ENCODE measurements at regions not wholly inside any gene's neighbourhood (a gene's known extent, or its start where the extent isn't known, plus 50 kb on each side); places are given as distances from the start of the nearest gene placed in this dataset.

GRCh38 chr5:10858945-10859344 lies 97.9 kb upstream of the DAP start:
- no peaks in the 10 kb centered on the region for H3K9me3 ChIP-seq
- H3K27ac ChIP-seq, result no peak overlapping the region
- no peak overlapping the region for H3K4me3 ChIP-seq
- DNase-seq, result no peak
- H3K4me1 ChIP-seq, result no peaks in the 10 kb centered on the region
- intact Hi-C loops (cut with DNase I; ENCODE audit: low total_unique reads), result no loop called here
- H3K36me3 ChIP-seq, result no peaks in the 10 kb centered on the region
- in situ Hi-C loops (cut with MboI; ENCODE audit: low sequenced_read_pairs in 4 of 4), result no loop called here
- ATAC-seq, result no peak
- no peak for TF ChIP-seq POLR2A (IDR thresholded peaks at IDR 0.05)
- TF ChIP-seq CTCF (IDR thresholded peaks at IDR 0.05 in 4 of 5, conservative IDR thresholded peaks at IDR 0.05 in 1 of 5), result no peak
- H3K27me3 ChIP-seq, result peaks cover 0 to 4% (median 0%) of the 10 kb centered on the region in 3 donors

GRCh38 chr5:10858307-10858706 lies 97.3 kb upstream of the DAP start:
- H3K9me3 ChIP-seq, result no peaks in the 10 kb centered on the region
- no peaks in the 10 kb centered on the region for H3K36me3 ChIP-seq
- H3K4me3 ChIP-seq, result no peak overlapping the region
- no peaks in the 10 kb centered on the region for H3K4me1 ChIP-seq
- peaks cover 0 to 4% (median 0%) of the 10 kb centered on the region in 3 donors for H3K27me3 ChIP-seq
- DNase-seq (no peak), ATAC-seq (no peak)
- H3K27ac ChIP-seq, result no peak overlapping the region
- intact Hi-C loops (cut with DNase I; ENCODE audit: low total_unique reads) (no loop called here), in situ Hi-C loops (cut with MboI; ENCODE audit: low sequenced_read_pairs in 4 of 4) (no loop called here)
- TF ChIP-seq POLR2A (IDR thresholded peaks at IDR 0.05) (no peak), CTCF (IDR thresholded peaks at IDR 0.05 in 4 of 5, conservative IDR thresholded peaks at IDR 0.05 in 1 of 5) (no peak)

- H3K9me3 ChIP-seq, result no peaks in the 10 kb centered on the region
- H3K27me3 ChIP-seq, result peaks cover 0 to 4% (median 0%) of the 10 kb centered on the region in 3 donors
- no peak for DNase-seq
- H3K4me3 ChIP-seq, result no peak overlapping the region
- intact Hi-C loops (cut with DNase I; ENCODE audit: low total_unique reads) (no loop called here), in situ Hi-C loops (cut with MboI; ENCODE audit: low sequenced_read_pairs in 4 of 4) (no loop called here)
- no peaks in the 10 kb centered on the region for H3K4me1 ChIP-seq
- no peak for TF ChIP-seq CTCF (IDR thresholded peaks at IDR 0.05 in 4 of 5, conservative IDR thresholded peaks at IDR 0.05 in 1 of 5)
- TF ChIP-seq POLR2A (IDR thresholded peaks at IDR 0.05), result no peak
- no peaks in the 10 kb centered on the region for H3K36me3 ChIP-seq
- H3K27ac ChIP-seq, result no peak overlapping the region
- no peak for ATAC-seq
Observed at GRCh38 chr5:10857338-10857733, 96.3 kb upstream of the DAP start.

DNA sequence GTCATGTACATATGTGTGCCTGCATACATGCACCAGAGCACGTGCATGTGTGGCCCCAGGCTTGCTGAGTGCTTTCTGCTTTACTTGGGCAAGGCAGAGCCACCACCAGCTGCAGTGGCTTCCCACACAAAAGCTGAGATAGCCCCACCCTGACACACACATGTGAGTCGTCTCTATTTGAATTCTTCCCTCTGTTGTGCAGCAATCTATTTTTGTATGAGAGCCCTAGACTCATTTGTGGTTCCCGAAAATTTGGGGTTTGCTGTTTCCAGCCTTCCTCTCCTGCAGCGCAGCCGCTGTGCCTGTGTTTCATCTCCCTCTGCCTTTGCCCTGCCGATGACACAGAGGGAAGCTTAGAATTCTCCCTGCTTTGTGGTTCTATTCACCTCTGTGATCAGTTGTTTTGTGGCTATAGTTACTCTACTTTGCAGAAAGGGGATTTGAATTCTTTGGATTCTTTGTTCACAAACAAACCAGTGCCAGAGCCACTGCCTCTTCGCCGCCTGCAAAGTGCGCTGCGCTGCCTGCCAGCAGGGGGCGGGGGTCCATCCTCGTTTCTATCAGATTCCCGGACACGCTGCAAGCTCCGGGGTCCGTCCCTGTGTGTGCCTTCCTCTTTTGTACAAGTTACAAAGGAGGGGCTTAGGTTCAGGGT lies 95.8 kb upstream of the DAP start:
- in situ Hi-C loops (cut with MboI; ENCODE audit: low sequenced_read_pairs in 4 of 4), result no loop called here
- intact Hi-C loops (cut with DNase I; ENCODE audit: low total_unique reads), result no loop called here
- no peak for ATAC-seq

More for the DNA sequence above, 95.8 kb upstream of the DAP start:
- Histone ChIP-seq H3K4me1 (no peaks in the 10 kb centered on the region), H3K4me3 (no peak overlapping the region), H3K27me3 (peaks cover 0 to 4% (median 0%) of the 10 kb centered on the region in 3 donors), H3K36me3 (no peaks in the 10 kb centered on the region), H3K9me3 (no peaks in the 10 kb centered on the region), H3K27ac (no peak overlapping the region)
- TF ChIP-seq CTCF (IDR thresholded peaks at IDR 0.05 in 4 of 5, conservative IDR thresholded peaks at IDR 0.05 in 1 of 5) (peak in 1 of 5 experiments; percentile 37), POLR2A (IDR thresholded peaks at IDR 0.05) (no peak)
- DNase-seq, result no peak

All from gastrocnemius medialis (tissue), 4 donors.